GM23338 (cell line): ENCODE measurements at regions not wholly inside any gene's neighbourhood (a gene's known extent, or its start where the extent isn't known, plus 50 kb on each side); places are given as distances from the start of the nearest gene placed in this dataset.

Experiments
- ATAC-seq: fragments of 200-7000 bp; cut with Tn5 transposase; 3 replicates; pipeline ENCODE4 v1.9.1; 2020
- DNase-seq: peaks from one replicate; pipeline ENCODE4 v3.0.0-alpha.2; 2015; ENCODE audit warnings: low spot score
- H2AFZ ChIP-seq: fragments of 200-600 bp; sonication (generic); 2 replicates; pipeline ENCODE4 v1.8.0; 2016; ENCODE audit warnings: antibody characterized with exemption, mild to moderate bottlenecking, moderate library complexity
- H3F3A ChIP-seq: fragments of 200-600 bp; sonication (generic); replicated peaks from 2 replicates; pipeline ENCODE4 v1.8.0; 2017; ENCODE audit warnings: antibody characterized with exemption, mixed run types, low read depth
- H3K27ac ChIP-seq: fragments of 200-600 bp; sonication (generic); 2 replicates; pipeline ENCODE4 v1.6.1; 2016; ENCODE audit warnings: low read depth
- H3K27me3 ChIP-seq: fragments of 200-600 bp; sonication (generic); 2 replicates; pipeline ENCODE4 v1.8.0; 2016; ENCODE audit warnings: mild to moderate bottlenecking, mixed run types, moderate library complexity; ENCODE audit not compliant: insufficient read depth
- H3K36me3 ChIP-seq: fragments of 200-600 bp; sonication (generic); 2 replicates; pipeline ENCODE4 v1.8.0; 2016; ENCODE audit warnings: mild to moderate bottlenecking; ENCODE audit not compliant: insufficient read depth
- H3K4me1 ChIP-seq: fragments of 200-600 bp; sonication (generic); 2 replicates; pipeline ENCODE4 v1.8.0; 2016; ENCODE audit warnings: mild to moderate bottlenecking, moderate library complexity; ENCODE audit not compliant: insufficient read depth
- H3K4me2 ChIP-seq: fragments of 200-600 bp; sonication (generic); 2 replicates; pipeline ENCODE4 v1.7.1; 2017; ENCODE audit warnings: mixed run types
- H3K4me3 ChIP-seq: fragments of 200-600 bp; sonication (generic); 2 replicates; pipeline ENCODE4 v1.6.1; 2016; ENCODE audit warnings: mixed run types
- H3K79me2 ChIP-seq: fragments of 200-600 bp; sonication (generic); replicated peaks from 2 replicates; pipeline ENCODE4 v1.8.0; 2017; ENCODE audit warnings: mild to moderate bottlenecking; ENCODE audit not compliant: insufficient read depth
- H3K9me2 ChIP-seq: fragments of 200-600 bp; sonication (generic); 2 replicates; pipeline ENCODE4 v1.8.0; 2017; ENCODE audit not compliant: insufficient read depth
- H4K20me1 ChIP-seq: fragments of 200-600 bp; sonication (generic); replicated peaks from 2 replicates; pipeline ENCODE4 v1.8.0; 2017; ENCODE audit warnings: mild to moderate bottlenecking; ENCODE audit not compliant: insufficient read depth
- H3K27ac Mint-ChIP-seq: 2 replicates; pipeline ENCODE4 v1.8.0; 2020; ENCODE audit warnings: inconsistent platforms, mild to moderate bottlenecking, moderate library complexity, mixed read lengths
- H3K27me3 Mint-ChIP-seq: 3 replicates; pipeline ENCODE4 v1.8.0; 2022; ENCODE audit warnings: low read depth, mild to moderate bottlenecking, moderate library complexity, mixed read lengths, inconsistent platforms; ENCODE audit not compliant: insufficient read depth, poor library complexity
- H3K36me3 Mint-ChIP-seq: 3 replicates; pipeline ENCODE4 v1.8.0; 2021; ENCODE audit warnings: low read depth, mild to moderate bottlenecking, inconsistent platforms, moderate library complexity, mixed read lengths
- H3K4me1 Mint-ChIP-seq: 3 replicates; pipeline ENCODE4 v1.8.0; 2020; ENCODE audit warnings: mild to moderate bottlenecking, inconsistent platforms, mixed read lengths
- H3K4me3 Mint-ChIP-seq: 3 replicates; pipeline ENCODE4 v1.8.0; 2021; ENCODE audit warnings: moderate library complexity, mild to moderate bottlenecking, inconsistent platforms, mixed read lengths
- H3K9me3 Mint-ChIP-seq: 3 replicates; pipeline ENCODE4 v1.8.0; 2020; ENCODE audit warnings: moderate library complexity, mild to moderate bottlenecking, inconsistent platforms, mixed read lengths
- CREB1 ChIP-seq: fragments of 250-450 bp; sonication (Bioruptor Pico); IDR thresholded peaks from 2 replicates; pipeline ENCODE4 v1.5.0; 2020; ENCODE audit warnings: low read depth, mild to moderate bottlenecking, moderate library complexity
- CTCF ChIP-seq, 2 experiments: fragments of 200-600 bp in 1 of 2; sonication (generic) in 1 of 2; conservative IDR thresholded peaks; 2 replicates each; pipeline versions ENCODE4 v1.5.1 to v1.6.1; 2016 to 2017; ENCODE audit warnings: antibody characterized with exemption in 2 of 2, low read depth in 2 of 2, mild to moderate bottlenecking in 2 of 2, moderate library complexity in 1 of 2
- EZH2phosphoT487 ChIP-seq: fragments of 200-600 bp; sonication (generic); IDR thresholded peaks from one replicate; pipeline ENCODE4 v1.8.1; 2018; ENCODE audit warnings: antibody characterized with exemption; ENCODE audit not compliant: unreplicated experiment
- REST ChIP-seq: IDR thresholded peaks from one replicate; pipeline ENCODE4 v1.6.1; 2018; ENCODE audit warnings: antibody characterized with exemption; ENCODE audit not compliant: unreplicated experiment
- ZNF114 ChIP-seq: fragments of 250-450 bp; sonication (Bioruptor Pico); IDR thresholded peaks from 2 replicates; pipeline ENCODE4 v1.5.0; 2020; ENCODE audit warnings: mild to moderate bottlenecking, moderate library complexity
- ZNF462 ChIP-seq: fragments of 250-450 bp; sonication (Bioruptor Pico); IDR thresholded peaks from 2 replicates; pipeline ENCODE4 v1.5.0; 2020; ENCODE audit warnings: mild to moderate bottlenecking, moderate library complexity

GRCh38 chrX:147315483-147315882, 500.9 kb upstream of the CXorf51A start:
- TF ChIP-seq EZH2phosphoT487, result no peak
- no peak for TF ChIP-seq CTCF (conservative IDR thresholded peaks at IDR 0.05; ENCODE audit: low read depth in 2 of 2)
- no peak for TF ChIP-seq REST
- no peak for TF ChIP-seq ZNF114 (CRISPR knock-in tag)
- TF ChIP-seq ZNF462 (CRISPR knock-in tag), result no peak
- no peak for TF ChIP-seq CREB1 (CRISPR knock-in tag)
- H4K20me1 ChIP-seq, result no peaks in the 10 kb centered on the region
- Mint-ChIP-seq H3K4me1 (no peaks in the 10 kb centered on the region), H3K27ac (no peak overlapping the region), H3K36me3 (no peaks in the 10 kb centered on the region), H3K27me3 (no peaks in the 10 kb centered on the region), H3K9me3 (no peaks in the 10 kb centered on the region), H3K4me3 (no peak overlapping the region)
- no peak overlapping the region for H3K27ac ChIP-seq
- H3F3A ChIP-seq, result no peaks in the 10 kb centered on the region
- no peaks in the 10 kb centered on the region for H3K36me3 ChIP-seq
- H3K4me1 ChIP-seq, result no peaks in the 10 kb centered on the region
- H3K4me2 ChIP-seq, result no peak overlapping the region
- ATAC-seq (no peak), DNase-seq (no peak)
- no peak overlapping the region for H2AFZ ChIP-seq
- H3K9me2 ChIP-seq, result no peaks in the 10 kb centered on the region
- no peaks in the 10 kb centered on the region for H3K79me2 ChIP-seq
- H3K4me3 ChIP-seq, result no peak overlapping the region
- H3K27me3 ChIP-seq, result no peaks in the 10 kb centered on the region
